CD4-positive, alpha-beta T cell (primary cell): ENCODE measurements at regions not wholly inside any gene's neighbourhood (a gene's known extent, or its start where the extent isn't known, plus 50 kb on each side); places are given as distances from the start of the nearest gene placed in this dataset.

Source experiments
- ATAC-seq: fragments of 200-7000 bp; cut with Tn5 transposase; one replicate; pipeline ENCODE4 v1.10.0; 2022; ENCODE audit warnings: mild to moderate bottlenecking; ENCODE audit not compliant: poor library complexity
- CTCF ChIA-PET: fragments of 350-600 bp; sonication (Branson Sonifier 250); formaldehyde crosslinking; loops from one replicate; lab custom pipeline; 2021; ENCODE audit warnings: antibody characterized with exemption, inconsistent platforms; lab: Charles Lee
- POLR2A ChIA-PET: fragments of 350-600 bp; sonication (Branson Sonifier 250); formaldehyde crosslinking; loops from one replicate; lab custom pipeline; 2021; ENCODE audit warnings: antibody characterized with exemption, inconsistent platforms; lab: Charles Lee
- DNase-seq, 14 experiments: peaks; one replicate each; pipeline ENCODE4 v3.0.0-alpha.2; 2013 to 2020; ENCODE audit warnings: mixed read lengths in 2 of 14
- H3K27ac ChIP-seq, 2 donors: one replicate each; pipeline versions ENCODE4 v1.5.1 to v1.7.0; 2013; ENCODE audit warnings: low read length in 2 of 2, low read depth in 1 of 2, mild to moderate bottlenecking in 1 of 2
- H3K27me3 ChIP-seq, 2 experiments: 1 replicate in 1 of 2; 2 replicates in 1 of 2; pipeline versions ENCODE4 v1.6.1 to v1.7.0; 2013; ENCODE audit warnings: low read length in 2 of 2, control low read depth in 1 of 2, mild to moderate bottlenecking in 1 of 2, moderate library complexity in 1 of 2; ENCODE audit not compliant: insufficient read depth in 2 of 2, control insufficient read depth in 1 of 2
- H3K36me3 ChIP-seq: one replicate; pipeline ENCODE4 v1.6.1; 2013; ENCODE audit warnings: low read length, control low read depth; ENCODE audit not compliant: insufficient read depth
- H3K4me1 ChIP-seq: one replicate; pipeline ENCODE4 v1.6.1; 2013; ENCODE audit warnings: low read length, control low read depth; ENCODE audit not compliant: insufficient read depth
- H3K4me3 ChIP-seq: one replicate; pipeline ENCODE4 v1.5.1; 2013; ENCODE audit warnings: mild to moderate bottlenecking, low read length, moderate library complexity
- H3K9me3 ChIP-seq, 2 experiments: 1 replicate in 1 of 2; 2 replicates in 1 of 2; pipeline versions ENCODE4 v1.6.1 to v1.7.0; 2013; ENCODE audit warnings: low read length in 2 of 2, mild to moderate bottlenecking in 2 of 2, control low read depth in 1 of 2, moderate library complexity in 1 of 2; ENCODE audit not compliant: control insufficient read depth in 1 of 2, insufficient read depth in 1 of 2
- H3K27ac Mint-ChIP-seq: one replicate; pipeline ENCODE4 v1.8.0; 2020; ENCODE audit warnings: mixed read lengths
- H3K27me3 Mint-ChIP-seq: one replicate; pipeline ENCODE4 v1.8.0; 2021; ENCODE audit warnings: mixed read lengths
- H3K36me3 Mint-ChIP-seq: one replicate; pipeline ENCODE4 v1.8.0; 2021; ENCODE audit warnings: low read depth, mixed read lengths
- H3K4me1 Mint-ChIP-seq: one replicate; pipeline ENCODE4 v1.8.0; 2021; ENCODE audit warnings: low read depth, mixed read lengths
- H3K4me3 Mint-ChIP-seq: one replicate; pipeline ENCODE4 v1.8.0; 2020; ENCODE audit warnings: mild to moderate bottlenecking, mixed read lengths
- H3K9me3 Mint-ChIP-seq: one replicate; pipeline ENCODE4 v1.8.0; 2020; ENCODE audit warnings: mixed read lengths
- intact Hi-C, 2 experiments: fragments of 100-400 bp; cut with DNase I in 1 of 2; cut with micrococcal nuclease in 1 of 2; formaldehyde crosslinking; loops; one replicate each; pipeline versions ENCODE4 v1.15.1 to v1.9.0; 2023 to 2025; cut with DNase I, micrococcal nuclease
- TF ChIP-seq, protein P1 (sequence below): fragments of 200-600 bp; IDR thresholded peaks from one replicate; pipeline ENCODE4 v1.8.0; 2022; ENCODE audit warnings: antibody characterized with exemption, mild to moderate bottlenecking

DNA sequence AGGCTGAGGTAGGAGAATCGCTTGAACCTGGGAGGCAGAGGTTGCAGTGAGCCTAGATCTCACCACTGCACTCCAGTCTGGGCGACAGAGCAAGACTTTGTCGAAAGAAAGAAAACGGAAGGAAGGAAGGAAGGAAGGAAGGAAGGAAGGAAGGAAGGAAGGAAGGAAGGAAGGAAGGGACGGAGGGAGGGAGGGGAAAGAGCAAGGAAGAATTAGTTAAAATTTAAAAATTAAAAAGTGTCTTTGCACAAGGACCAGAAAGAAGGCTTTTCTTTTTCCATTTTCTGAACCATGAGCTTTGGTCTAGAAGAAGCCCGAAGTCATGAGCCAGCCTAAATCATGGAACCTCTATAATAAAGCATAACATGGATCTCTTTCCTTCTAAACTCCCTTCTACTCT, 138.2 kb upstream of the DNAJC10 start:
- TF ChIP-seq, protein P1, sequence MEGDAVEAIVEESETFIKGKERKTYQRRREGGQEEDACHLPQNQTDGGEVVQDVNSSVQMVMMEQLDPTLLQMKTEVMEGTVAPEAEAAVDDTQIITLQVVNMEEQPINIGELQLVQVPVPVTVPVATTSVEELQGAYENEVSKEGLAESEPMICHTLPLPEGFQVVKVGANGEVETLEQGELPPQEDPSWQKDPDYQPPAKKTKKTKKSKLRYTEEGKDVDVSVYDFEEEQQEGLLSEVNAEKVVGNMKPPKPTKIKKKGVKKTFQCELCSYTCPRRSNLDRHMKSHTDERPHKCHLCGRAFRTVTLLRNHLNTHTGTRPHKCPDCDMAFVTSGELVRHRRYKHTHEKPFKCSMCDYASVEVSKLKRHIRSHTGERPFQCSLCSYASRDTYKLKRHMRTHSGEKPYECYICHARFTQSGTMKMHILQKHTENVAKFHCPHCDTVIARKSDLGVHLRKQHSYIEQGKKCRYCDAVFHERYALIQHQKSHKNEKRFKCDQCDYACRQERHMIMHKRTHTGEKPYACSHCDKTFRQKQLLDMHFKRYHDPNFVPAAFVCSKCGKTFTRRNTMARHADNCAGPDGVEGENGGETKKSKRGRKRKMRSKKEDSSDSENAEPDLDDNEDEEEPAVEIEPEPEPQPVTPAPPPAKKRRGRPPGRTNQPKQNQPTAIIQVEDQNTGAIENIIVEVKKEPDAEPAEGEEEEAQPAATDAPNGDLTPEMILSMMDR, result no peak
- DNase-seq (no peak), ATAC-seq (no peak)
- Histone ChIP-seq H3K27ac (no peak overlapping the region), H3K4me1 (no peaks in the 10 kb centered on the region), H3K9me3 (no peaks in the 10 kb centered on the region), H3K36me3 (no peaks in the 10 kb centered on the region), H3K27me3 (no peaks in the 10 kb centered on the region), H3K4me3 (no peak overlapping the region)
- Mint-ChIP-seq H3K27me3 (peaks cover 5% of the 10 kb centered on the region), H3K4me3 (no peak overlapping the region), H3K4me1 (no peaks in the 10 kb centered on the region), H3K9me3 (no peaks in the 10 kb centered on the region), H3K27ac (no peak overlapping the region), H3K36me3 (no peaks in the 10 kb centered on the region)
- CTCF ChIA-PET, result no interaction called here
- intact Hi-C loops, result no loop called here
- POLR2A ChIA-PET, result no interaction called here

DNA sequence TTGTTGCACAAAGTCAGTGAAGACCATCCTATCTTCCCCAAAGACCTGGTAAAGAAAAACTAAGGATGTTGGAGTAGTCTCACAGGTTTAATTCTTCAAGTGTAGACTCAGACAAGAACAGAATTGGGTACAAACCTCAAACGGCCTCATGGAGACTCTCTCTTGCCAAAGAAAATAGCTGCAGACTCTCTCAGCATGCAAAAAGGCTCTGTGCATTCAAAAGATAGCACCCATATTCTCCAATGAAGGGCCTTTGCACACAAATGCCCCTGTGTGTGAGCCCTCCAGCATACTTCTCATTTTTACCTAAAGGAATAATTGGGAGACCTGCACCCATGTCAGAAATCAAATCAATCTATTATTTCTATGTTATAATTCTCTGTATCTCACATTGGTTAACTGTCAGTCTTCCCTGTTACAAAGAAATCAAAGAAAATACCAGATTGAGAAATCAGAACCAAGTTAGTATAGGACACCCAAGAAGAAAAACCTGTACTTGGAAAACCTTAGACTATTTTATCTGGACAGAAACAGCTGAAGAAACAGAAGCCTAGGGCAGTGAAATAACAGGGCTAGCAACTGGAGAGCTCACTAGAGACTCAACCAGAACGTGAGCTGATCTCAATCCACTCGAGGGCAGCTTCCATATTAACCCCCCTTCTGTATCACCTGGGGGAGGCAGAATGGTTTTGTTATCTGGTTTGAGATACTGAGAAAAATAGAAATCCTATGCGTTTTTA, 134.7 kb upstream of the DNAJC10 start:
- no peaks in the 10 kb centered on the region for H3K9me3 ChIP-seq
- H3K27ac ChIP-seq, result no peak overlapping the region
- ChIA-PET POLR2A (no interaction called here), CTCF (interaction anchor here (0.6 kb wide), 1 partner anchor 423 kb away, joined by 4 read pairs; no protein-coding TSS in a partner anchor)
- ATAC-seq (no peak), DNase-seq (no peak)
- no peaks in the 10 kb centered on the region for H3K36me3 Mint-ChIP-seq
- H3K27me3 ChIP-seq, result no peaks in the 10 kb centered on the region
- no peaks in the 10 kb centered on the region for H3K9me3 Mint-ChIP-seq
- TF ChIP-seq, protein P1, result no peak
- no peak overlapping the region for H3K27ac Mint-ChIP-seq
- no peaks in the 10 kb centered on the region for H3K36me3 ChIP-seq
- no peaks in the 10 kb centered on the region for H3K4me1 Mint-ChIP-seq
- no peak overlapping the region for H3K4me3 ChIP-seq
- intact Hi-C loops, result no loop called here
- no peak overlapping the region for H3K4me3 Mint-ChIP-seq
- H3K4me1 ChIP-seq, result no peaks in the 10 kb centered on the region
- H3K27me3 Mint-ChIP-seq, result peaks cover 2% of the 10 kb centered on the region

DNA sequence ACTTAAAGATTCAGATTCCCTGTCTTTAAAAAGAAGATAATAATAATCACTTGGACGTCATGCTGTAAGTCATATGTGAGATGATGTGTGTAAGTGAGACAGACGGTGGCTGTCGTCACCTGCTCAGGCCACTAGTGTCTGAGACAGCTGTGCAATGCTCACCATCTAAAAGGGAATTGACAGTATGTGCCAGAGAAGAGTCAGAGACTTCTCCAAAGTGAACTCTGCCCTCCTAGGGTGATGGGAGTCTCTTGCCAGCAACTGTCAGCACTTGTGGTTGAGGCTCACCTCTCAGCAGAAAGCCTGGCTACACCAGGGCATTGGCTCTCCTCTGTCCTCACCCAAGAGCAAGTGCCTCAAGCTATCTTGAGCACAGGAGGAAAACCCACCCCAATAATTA, 131.6 kb upstream of the DNAJC10 start:
- DNase-seq, result no peak
- Mint-ChIP-seq H3K36me3 (no peaks in the 10 kb centered on the region), H3K27ac (no peak overlapping the region), H3K9me3 (no peaks in the 10 kb centered on the region), H3K4me3 (no peak overlapping the region), H3K27me3 (peaks cover 5% of the 10 kb centered on the region), H3K4me1 (no peaks in the 10 kb centered on the region)
- intact Hi-C loops, result no loop called here
- CTCF ChIA-PET, result no interaction called here
- H3K4me1 ChIP-seq, result no peaks in the 10 kb centered on the region
- ATAC-seq, result no peak
- POLR2A ChIA-PET, result no interaction called here
- no peak overlapping the region for H3K4me3 ChIP-seq
- H3K27me3 ChIP-seq, result no peaks in the 10 kb centered on the region
- TF ChIP-seq, protein P1, result no peak
- H3K27ac ChIP-seq, result no peak overlapping the region
- no peaks in the 10 kb centered on the region for H3K9me3 ChIP-seq
- H3K36me3 ChIP-seq, result no peaks in the 10 kb centered on the region
